Progenitor cell of endocrine pancreas (in vitro differentiated cells): ENCODE measurements at regions not wholly inside any gene's neighbourhood (a gene's known extent, or its start where the extent isn't known, plus 50 kb on each side); places are given as distances from the start of the nearest gene placed in this dataset.

Experiments used
- DNase-seq: peaks from one replicate; pipeline ENCODE4 v3.0.0; 2021; ENCODE audit warnings: low spot score; ENCODE audit not compliant: unreplicated experiment
- H3K27ac Mint-ChIP-seq: 2 replicates; pipeline ENCODE4 v1.8.0; 2021; ENCODE audit warnings: mild to moderate bottlenecking, moderate library complexity, mixed read lengths
- H3K27me3 Mint-ChIP-seq: 2 replicates; pipeline ENCODE4 v1.8.0; 2021; ENCODE audit warnings: mixed read lengths
- H3K36me3 Mint-ChIP-seq: 2 replicates; pipeline ENCODE4 v1.8.0; 2022; ENCODE audit warnings: mixed read lengths; ENCODE audit not compliant: insufficient read depth
- H3K4me1 Mint-ChIP-seq: 2 replicates; pipeline ENCODE4 v1.8.0; 2021; ENCODE audit warnings: low read depth, mixed read lengths
- H3K4me3 Mint-ChIP-seq: 2 replicates; pipeline ENCODE4 v1.8.0; 2021; ENCODE audit warnings: low read depth, mild to moderate bottlenecking, moderate library complexity, mixed read lengths
- H3K9me3 Mint-ChIP-seq: 2 replicates; pipeline ENCODE4 v1.8.0; 2021; ENCODE audit warnings: low read depth, mixed read lengths
- CTCF ChIP-seq: fragments of 200-600 bp; sonication (generic); IDR thresholded peaks from one replicate; pipeline ENCODE4 v1.5.0; 2021; ENCODE audit warnings: antibody characterized with exemption, mild to moderate bottlenecking; ENCODE audit not compliant: unreplicated experiment

- DNase-seq = no peak
- no peak for TF ChIP-seq CTCF
- Mint-ChIP-seq H3K9me3 (no peaks in the 10 kb centered on the region), H3K27me3 (peaks cover 43% of the 10 kb centered on the region), H3K36me3 (no peaks in the 10 kb centered on the region), H3K27ac (peak overlapping the region; percentile 19), H3K4me3 (no peak overlapping the region), H3K4me1 (no peaks in the 10 kb centered on the region)
These were observed 164.7 kb downstream of the OLFM1 start for GRCh38 chr9:135251996-135252760.

GRCh38 chr9:135252980-135253304 lies 165.5 kb downstream of the OLFM1 start:
- H3K4me1 Mint-ChIP-seq = no peaks in the 10 kb centered on the region
- no peaks in the 10 kb centered on the region for H3K36me3 Mint-ChIP-seq
- no peak overlapping the region for H3K4me3 Mint-ChIP-seq
- DNase-seq = no peak
- TF ChIP-seq CTCF = no peak
- no peak overlapping the region for H3K27ac Mint-ChIP-seq
- H3K27me3 Mint-ChIP-seq = peaks cover 38% of the 10 kb centered on the region
- H3K9me3 Mint-ChIP-seq = no peaks in the 10 kb centered on the region

GRCh38 chr9:135253305-135254004 lies 166.0 kb downstream of the OLFM1 start:
- no peaks in the 10 kb centered on the region for H3K36me3 Mint-ChIP-seq
- no peak overlapping the region for H3K4me3 Mint-ChIP-seq
- H3K9me3 Mint-ChIP-seq = no peaks in the 10 kb centered on the region
- H3K4me1 Mint-ChIP-seq = no peaks in the 10 kb centered on the region
- DNase-seq = no peak
- no peak for TF ChIP-seq CTCF
- H3K27ac Mint-ChIP-seq = no peak overlapping the region
- H3K27me3 Mint-ChIP-seq = peaks cover 34% of the 10 kb centered on the region

- DNase-seq = no peak
- H3K9me3 Mint-ChIP-seq = no peaks in the 10 kb centered on the region
- H3K27me3 Mint-ChIP-seq = peaks cover 34% of the 10 kb centered on the region
- no peak overlapping the region for H3K27ac Mint-ChIP-seq
- H3K4me3 Mint-ChIP-seq = no peak overlapping the region
- H3K36me3 Mint-ChIP-seq = no peaks in the 10 kb centered on the region
- TF ChIP-seq CTCF = no peak
- no peaks in the 10 kb centered on the region for H3K4me1 Mint-ChIP-seq
These were observed 166.9 kb downstream of the OLFM1 start for GRCh38 chr9:135254176-135255032.

GRCh38 chr9:135255033-135255840 lies 167.8 kb downstream of the OLFM1 start:
- H3K9me3 Mint-ChIP-seq = no peaks in the 10 kb centered on the region
- H3K4me3 Mint-ChIP-seq = no peak overlapping the region
- no peaks in the 10 kb centered on the region for H3K4me1 Mint-ChIP-seq
- no peak overlapping the region for H3K27ac Mint-ChIP-seq
- TF ChIP-seq CTCF = no peak
- H3K36me3 Mint-ChIP-seq = no peaks in the 10 kb centered on the region
- DNase-seq = no peak
- H3K27me3 Mint-ChIP-seq = peaks cover 30% of the 10 kb centered on the region
